Lower leg skin (tissue), 4 donors: ENCODE measurements at regions not wholly inside any gene's neighbourhood (a gene's known extent, or its start where the extent isn't known, plus 50 kb on each side); places are given as distances from the start of the nearest gene placed in this dataset.

Experiments used
- DNase-seq, 2 donors: peaks; one replicate each; pipeline ENCODE4 v3.0.0-alpha.2; 2019; ENCODE audit warnings: low spot score in 2 of 2
- H3K4me3 ChIP-seq: fragments of 200-600 bp; sonication (generic); 2 replicates; pipeline ENCODE4 v1.5.1; 2017; ENCODE audit warnings: mild to moderate bottlenecking, low read depth; ENCODE audit not compliant: poor library complexity, severe bottlenecking
- POLR2A ChIP-seq, 2 donors: fragments of 450-650 bp; IDR thresholded peaks; one replicate each; pipeline ENCODE4 v1.6.1; 2016 to 2017; ENCODE audit warnings: antibody characterized with exemption in 2 of 2, mild to moderate bottlenecking in 1 of 2, moderate library complexity in 1 of 2
- WGBS, 2 donors: methylation state at CpG; one replicate each; pipeline ENCODE4 v1.1.5; 2018; 5-methylcytosine and 5-hydroxymethylcytosine counted together
- intact Hi-C: fragments of 100-400 bp; cut with DNase I; formaldehyde crosslinking; loops from one replicate; pipeline ENCODE4 v1.15.0; 2023; ENCODE audit warnings: low total_unique reads
- TF ChIP-seq, protein P1 (sequence below), 3 donors: fragments of 450-650 bp; IDR thresholded peaks; one replicate each; pipeline ENCODE4 v1.5.1; 2016; ENCODE audit warnings: antibody characterized with exemption in 3 of 3, mild to moderate bottlenecking in 3 of 3, moderate library complexity in 2 of 3

DNA sequence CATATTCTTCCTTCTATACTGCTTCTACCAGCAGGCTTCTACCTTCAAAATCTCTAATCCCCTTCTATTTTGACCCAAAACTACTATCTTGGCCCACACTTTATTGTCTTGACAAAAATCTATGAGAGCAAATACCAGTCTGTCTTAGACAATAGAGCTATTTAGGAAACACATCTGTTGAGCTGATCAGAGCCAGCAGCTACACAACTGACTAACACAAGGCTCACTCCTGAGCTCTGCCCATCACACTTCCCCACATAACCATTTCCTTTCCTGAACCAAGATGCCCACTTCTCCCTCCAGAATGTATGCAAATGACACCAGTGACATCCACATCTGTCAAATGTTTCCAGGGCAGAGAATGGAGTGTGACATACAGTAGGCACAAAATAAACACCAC, 293.9 kb upstream of the HSFY2 start:
- no peak overlapping the region for H3K4me3 ChIP-seq
- TF ChIP-seq, protein P1, sequence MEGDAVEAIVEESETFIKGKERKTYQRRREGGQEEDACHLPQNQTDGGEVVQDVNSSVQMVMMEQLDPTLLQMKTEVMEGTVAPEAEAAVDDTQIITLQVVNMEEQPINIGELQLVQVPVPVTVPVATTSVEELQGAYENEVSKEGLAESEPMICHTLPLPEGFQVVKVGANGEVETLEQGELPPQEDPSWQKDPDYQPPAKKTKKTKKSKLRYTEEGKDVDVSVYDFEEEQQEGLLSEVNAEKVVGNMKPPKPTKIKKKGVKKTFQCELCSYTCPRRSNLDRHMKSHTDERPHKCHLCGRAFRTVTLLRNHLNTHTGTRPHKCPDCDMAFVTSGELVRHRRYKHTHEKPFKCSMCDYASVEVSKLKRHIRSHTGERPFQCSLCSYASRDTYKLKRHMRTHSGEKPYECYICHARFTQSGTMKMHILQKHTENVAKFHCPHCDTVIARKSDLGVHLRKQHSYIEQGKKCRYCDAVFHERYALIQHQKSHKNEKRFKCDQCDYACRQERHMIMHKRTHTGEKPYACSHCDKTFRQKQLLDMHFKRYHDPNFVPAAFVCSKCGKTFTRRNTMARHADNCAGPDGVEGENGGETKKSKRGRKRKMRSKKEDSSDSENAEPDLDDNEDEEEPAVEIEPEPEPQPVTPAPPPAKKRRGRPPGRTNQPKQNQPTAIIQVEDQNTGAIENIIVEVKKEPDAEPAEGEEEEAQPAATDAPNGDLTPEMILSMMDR (IDR thresholded peaks at IDR 0.05): no peak
- intact Hi-C loops: no loop called here
- DNase-seq: no peak

DNA sequence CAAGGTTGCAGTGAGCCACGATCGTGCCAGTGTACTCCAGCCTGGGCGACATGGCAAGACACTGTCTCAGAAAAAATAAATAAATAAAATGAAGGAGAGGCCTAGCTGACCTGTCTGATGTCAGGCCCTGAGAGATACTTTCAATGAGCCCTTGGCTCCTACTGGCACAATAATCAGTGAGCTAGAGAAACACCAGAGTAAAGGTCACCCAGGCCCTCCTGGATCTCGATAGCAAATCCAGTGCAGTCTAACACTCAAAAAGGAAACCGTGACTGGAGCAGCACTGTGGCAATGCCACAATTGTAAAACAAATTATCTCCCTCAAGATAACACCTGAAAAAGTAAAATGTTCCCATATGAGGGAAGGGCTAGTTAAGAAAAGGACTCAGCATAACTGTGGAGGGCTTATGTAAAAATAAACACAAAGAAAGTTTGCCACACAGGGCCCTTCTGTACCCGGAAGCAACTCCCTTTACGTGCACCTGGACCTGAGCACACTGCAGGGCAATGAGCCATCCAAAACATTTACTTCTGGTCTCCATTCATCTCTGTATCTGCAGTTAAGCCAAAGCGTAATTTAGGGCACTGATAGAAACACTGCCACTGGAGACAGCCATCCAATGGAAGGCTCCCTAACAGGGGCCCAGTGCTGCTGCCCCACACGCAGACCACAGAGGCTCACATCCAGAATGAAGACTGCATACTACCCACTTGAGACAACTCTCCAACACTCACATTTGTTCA, 293.1 kb upstream of the HSFY2 start:
- TF ChIP-seq POLR2A (IDR thresholded peaks at IDR 0.05): no peak
- TF ChIP-seq, protein P1 (IDR thresholded peaks at IDR 0.05): no peak
- intact Hi-C loops: no loop called here
- WGBS, 2 donors: 65% methylated on average over 9 of the region's 9 CpGs; no CpG with 5 or more reads in 1 of the 2 donors
- no peak for DNase-seq
- no peak overlapping the region for H3K4me3 ChIP-seq

DNA sequence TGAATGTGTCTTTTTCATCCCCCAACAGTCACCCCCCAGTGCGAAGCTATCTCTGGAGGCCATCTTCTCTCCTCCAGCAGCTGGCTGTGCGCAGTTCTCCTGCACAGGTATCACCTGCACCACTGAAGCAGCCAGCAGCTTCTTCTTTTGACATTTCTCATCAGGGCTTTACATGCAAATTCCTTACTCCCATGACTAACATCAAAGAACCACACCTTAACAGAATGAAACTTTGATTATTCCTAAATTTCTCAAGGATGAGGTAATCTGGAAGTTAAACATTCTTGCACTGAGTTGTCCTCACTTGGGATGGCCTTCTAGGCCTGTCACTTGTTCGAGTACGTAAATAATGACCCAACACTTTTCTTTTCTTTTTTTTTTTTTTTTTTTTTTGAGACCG, 291.6 kb upstream of the HSFY2 start:
- intact Hi-C loops: no loop called here
- WGBS, 2 donors: 84% methylated on average over 5 of the region's 5 CpGs; no CpG with 5 or more reads in 1 of the 2 donors
- no peak for DNase-seq
- TF ChIP-seq, protein P1 (IDR thresholded peaks at IDR 0.05): no peak
- no peak for TF ChIP-seq POLR2A (IDR thresholded peaks at IDR 0.05)
- no peak overlapping the region for H3K4me3 ChIP-seq

DNA sequence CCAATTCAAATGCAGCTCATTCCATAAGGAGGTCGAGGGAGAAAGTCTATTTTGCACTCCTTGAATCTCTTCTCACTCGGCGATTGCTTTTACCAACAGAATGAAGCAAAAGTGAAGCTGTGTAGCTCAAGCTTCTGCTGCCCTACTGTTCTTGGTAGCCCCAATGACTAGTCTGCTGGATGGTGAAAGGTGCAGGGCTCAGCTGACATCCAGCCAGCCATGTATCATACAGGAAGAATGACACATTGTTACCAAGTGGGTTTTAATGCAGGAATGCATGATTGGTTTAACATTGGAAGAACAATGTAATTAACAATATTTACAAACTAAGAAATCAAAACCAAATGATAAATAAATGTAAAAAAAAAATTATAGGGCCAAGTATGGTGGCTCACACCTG, 286.2 kb upstream of the HSFY2 start:
- H3K4me3 ChIP-seq: no peak overlapping the region
- WGBS, 2 donors: 83% methylated on average over 3 of the region's 3 CpGs; no CpG with 5 or more reads in 1 of the 2 donors
- intact Hi-C loops: no loop called here
- DNase-seq: no peak
- TF ChIP-seq, protein P1 (IDR thresholded peaks at IDR 0.05): no peak
- no peak for TF ChIP-seq POLR2A (IDR thresholded peaks at IDR 0.05)

DNA sequence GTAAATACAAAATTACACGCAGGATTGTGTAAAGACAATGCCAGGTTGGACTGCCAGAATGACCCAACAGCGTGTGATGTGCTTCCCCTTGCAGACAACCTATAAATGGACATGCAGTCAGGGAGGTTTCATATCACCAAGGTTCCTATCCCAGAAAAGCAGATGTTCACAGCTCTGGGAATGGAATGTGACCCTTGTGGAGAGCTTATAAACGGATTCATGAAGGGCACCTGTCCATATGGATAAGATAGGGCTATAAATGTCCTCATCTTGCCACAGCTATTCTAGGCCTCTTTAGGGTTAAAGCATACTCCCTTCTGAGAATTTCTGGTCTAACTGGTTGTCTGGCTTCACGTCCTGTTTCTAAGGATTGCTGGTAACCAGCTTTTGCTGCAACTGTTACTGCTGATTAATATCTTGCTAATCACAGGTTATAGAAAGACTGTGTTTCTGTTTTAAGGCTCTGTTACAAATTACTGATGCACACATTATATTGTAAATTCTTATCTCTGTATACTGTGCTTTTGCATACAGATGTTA, 285.4 kb upstream of the HSFY2 start:
- intact Hi-C loops: no loop called here

More for the DNA sequence above, 285.4 kb upstream of the HSFY2 start:
- TF ChIP-seq, protein P1 (IDR thresholded peaks at IDR 0.05): no peak
- no peak for TF ChIP-seq POLR2A (IDR thresholded peaks at IDR 0.05)
- no peak overlapping the region for H3K4me3 ChIP-seq
- 45% methylated on average over 4 of the region's 4 CpGs; no CpG with 5 or more reads in 1 of the 2 donors for WGBS, 2 donors
- DNase-seq: no peak
